ENCODE measurements at regions not wholly inside any gene's neighbourhood (a gene's known extent, or its start where the extent isn't known, plus 50 kb on each side); places are given as distances from the start of the nearest gene placed in this dataset.

GRCh38 chr13:37927561-37927960, 58.0 kb upstream of the TRPC4 start:
- no peak for TF ChIP-seq POLR2A (IDR thresholded peaks at IDR 0.05; ENCODE audit: low read length)
- no peak for TF ChIP-seq GATA1 (IDR thresholded peaks at IDR 0.05; ENCODE audit: low read depth, low read length)
